Upper lobe of right lung (tissue), 1 donor: ENCODE measurements at regions not wholly inside any gene's neighbourhood (a gene's known extent, or its start where the extent isn't known, plus 50 kb on each side); places are given as distances from the start of the nearest gene placed in this dataset.

Source experiments
- ATAC-seq: fragments of 200-7000 bp; cut with Tn5 transposase; one replicate; pipeline ENCODE4 v1.9.1; 2020; ENCODE audit warnings: mild to moderate bottlenecking, moderate library complexity
- DNase-seq: peaks from one replicate; pipeline ENCODE4 v3.0.0-alpha.2; 2020
- H3K27ac ChIP-seq: fragments of 200-600 bp; one replicate; pipeline ENCODE4 v1.8.0; 2022
- H3K27me3 ChIP-seq: fragments of 200-600 bp; one replicate; pipeline ENCODE4 v1.8.0; 2022; ENCODE audit warnings: mild to moderate bottlenecking
- H3K36me3 ChIP-seq: fragments of 200-600 bp; one replicate; pipeline ENCODE4 v1.8.0; 2022
- H3K4me1 ChIP-seq: fragments of 200-600 bp; one replicate; pipeline ENCODE4 v1.8.0; 2022
- H3K4me3 ChIP-seq: fragments of 200-600 bp; one replicate; pipeline ENCODE4 v1.8.0; 2022; ENCODE audit warnings: mild to moderate bottlenecking
- H3K9me3 ChIP-seq: fragments of 200-600 bp; one replicate; pipeline ENCODE4 v1.8.0; 2022
- CTCF ChIP-seq: fragments of 200-600 bp; IDR thresholded peaks from one replicate; pipeline ENCODE4 v1.8.0; 2022; ENCODE audit warnings: antibody characterized with exemption
- intact Hi-C: fragments of 100-400 bp; cut with DNase I; formaldehyde crosslinking; loops from one replicate; pipeline ENCODE4 v1.11.0; 2022
- donor health status: DM: no; HTN: yes; CAD: no; lungs with severe emphysema.

- no peak for TF ChIP-seq CTCF
- H3K36me3 ChIP-seq, result no peaks in the 10 kb centered on the region
- H3K4me3 ChIP-seq, result no peak overlapping the region
- H3K27me3 ChIP-seq, result no peaks in the 10 kb centered on the region
- ATAC-seq (peak; percentile 36), DNase-seq (no peak)
- intact Hi-C loops, result no loop called here
- no peaks in the 10 kb centered on the region for H3K4me1 ChIP-seq
- H3K9me3 ChIP-seq, result no peaks in the 10 kb centered on the region
- no peak overlapping the region for H3K27ac ChIP-seq
Measured at GRCh38 chr9:87375397-87376073, 122.1 kb upstream of the DAPK1 start.

GRCh38 chr9:87378676-87379075 lies 119.0 kb upstream of the DAPK1 start:
- Histone ChIP-seq H3K9me3 (no peaks in the 10 kb centered on the region), H3K36me3 (no peaks in the 10 kb centered on the region), H3K27ac (no peak overlapping the region), H3K27me3 (no peaks in the 10 kb centered on the region), H3K4me1 (peaks cover 17% of the 10 kb centered on the region), H3K4me3 (no peak overlapping the region)
- intact Hi-C loops, result no loop called here
- DNase-seq (no peak), ATAC-seq (no peak)
- TF ChIP-seq CTCF, result no peak

GRCh38 chr9:87379300-87379699 lies 118.4 kb upstream of the DAPK1 start:
- Histone ChIP-seq H3K4me3 (no peak overlapping the region), H3K36me3 (no peaks in the 10 kb centered on the region), H3K4me1 (peaks cover 17% of the 10 kb centered on the region), H3K27ac (no peak overlapping the region), H3K9me3 (no peaks in the 10 kb centered on the region), H3K27me3 (no peaks in the 10 kb centered on the region)
- no peak for TF ChIP-seq CTCF
- ATAC-seq (no peak), DNase-seq (no peak)
- intact Hi-C loops, result no loop called here

- Histone ChIP-seq H3K4me1 (peaks cover 17% of the 10 kb centered on the region), H3K9me3 (no peaks in the 10 kb centered on the region), H3K36me3 (no peaks in the 10 kb centered on the region), H3K27ac (peak overlapping the region; percentile 66), H3K4me3 (no peak overlapping the region), H3K27me3 (no peaks in the 10 kb centered on the region)
- peak; percentile 48 for ATAC-seq
- DNase-seq, result no peak
- TF ChIP-seq CTCF, result no peak
- intact Hi-C loops, result no loop called here
Measured at GRCh38 chr9:87381050-87381711, 116.5 kb upstream of the DAPK1 start.

GRCh38 chr9:87381746-87382145 lies 115.9 kb upstream of the DAPK1 start:
- H3K4me3 ChIP-seq, result no peak overlapping the region
- intact Hi-C loops, result no loop called here
- TF ChIP-seq CTCF, result no peak
- DNase-seq, result no peak
- H3K27me3 ChIP-seq, result no peaks in the 10 kb centered on the region
- peaks cover 17% of the 10 kb centered on the region for H3K4me1 ChIP-seq
- no peaks in the 10 kb centered on the region for H3K36me3 ChIP-seq
- no peaks in the 10 kb centered on the region for H3K9me3 ChIP-seq
- peak overlapping the region; percentile 66 for H3K27ac ChIP-seq
- ATAC-seq, result peak; percentile 39
